ENCODE measurements at regions not wholly inside any gene's neighbourhood (a gene's known extent, or its start where the extent isn't known, plus 50 kb on each side); places are given as distances from the start of the nearest gene placed in this dataset.
"Not testable (repeated sequence)": the region's sequence is repeated elsewhere in the genome, so short reads cannot be mapped to it uniquely, and the experiment has no call there.

- Histone ChIP-seq H3K27me3 (ENCODE audit: insufficient read depth, poor library complexity, severe bottlenecking) (no peaks in the 10 kb centered on the region), H3K27ac (replicated peaks) (no peak overlapping the region), H3K4me3 (replicated peaks; ENCODE audit: insufficient read depth, low read length) (no peak overlapping the region)
- TF ChIP-seq CTCF (IDR thresholded peaks at IDR 0.05; ENCODE audit: insufficient read depth, low read length) (no peak), REST (IDR thresholded peaks at IDR 0.05; ENCODE audit: insufficient replicate concordance, low read depth) (no peak), POLR2AphosphoS5 (IDR thresholded peaks at IDR 0.05; ENCODE audit: low read depth) (no peak), GABPA (IDR thresholded peaks at IDR 0.05; ENCODE audit: low read depth) (no peak), SPI1 (IDR thresholded peaks at IDR 0.05; ENCODE audit: borderline replicate concordance, low read depth) (no peak)
- DNase-seq (ENCODE audit: low read depth in 1 of 2, low spot score in 1 of 2): no peak
Measured at GRCh38 chr7:4500812-4501211, 181.3 kb upstream of the FOXK1 start.

- H3K27me3 ChIP-seq (ENCODE audit: insufficient read depth, poor library complexity, severe bottlenecking); DNase-seq (ENCODE audit: low read depth in 1 of 2, low spot score in 1 of 2): not testable (repeated sequence)
Measured at GRCh38 chr7:4507886-4508285, 174.2 kb upstream of the FOXK1 start.

GRCh38 chr7:4513450-4513849, 168.6 kb upstream of the FOXK1 start:
- TF ChIP-seq REST (IDR thresholded peaks at IDR 0.05; ENCODE audit: insufficient replicate concordance, low read depth) (no peak), GABPA (IDR thresholded peaks at IDR 0.05; ENCODE audit: low read depth) (no peak), SPI1 (IDR thresholded peaks at IDR 0.05; ENCODE audit: borderline replicate concordance, low read depth) (no peak), CTCF (IDR thresholded peaks at IDR 0.05; ENCODE audit: insufficient read depth, low read length) (no peak), POLR2AphosphoS5 (IDR thresholded peaks at IDR 0.05; ENCODE audit: low read depth) (no peak)
- Histone ChIP-seq H3K27ac (replicated peaks) (no peak overlapping the region), H3K4me3 (replicated peaks; ENCODE audit: insufficient read depth, low read length) (no peak overlapping the region), H3K27me3 (ENCODE audit: insufficient read depth, poor library complexity, severe bottlenecking) (no peaks in the 10 kb centered on the region)
- DNase-seq (ENCODE audit: low read depth in 1 of 2, low spot score in 1 of 2): no peak

More at GRCh38 chr7:4507886-4508285, 174.2 kb upstream of the FOXK1 start:
- H3K4me3 ChIP-seq (replicated peaks; ENCODE audit: insufficient read depth, low read length); H3K27ac ChIP-seq (replicated peaks): not testable (repeated sequence)

- H3K27ac ChIP-seq (replicated peaks): no peak overlapping the region
- H3K4me3 ChIP-seq (replicated peaks; ENCODE audit: insufficient read depth, low read length): no peak overlapping the region
- DNase-seq (ENCODE audit: low read depth in 1 of 2, low spot score in 1 of 2): no peak
- no peak for TF ChIP-seq CTCF (IDR thresholded peaks at IDR 0.05; ENCODE audit: insufficient read depth, low read length)
- no peak for TF ChIP-seq GABPA (IDR thresholded peaks at IDR 0.05; ENCODE audit: low read depth)
- no peak for TF ChIP-seq REST (IDR thresholded peaks at IDR 0.05; ENCODE audit: insufficient replicate concordance, low read depth)
- no peaks in the 10 kb centered on the region for H3K27me3 ChIP-seq (ENCODE audit: insufficient read depth, poor library complexity, severe bottlenecking)
Measured at GRCh38 chr7:4519819-4520520, 162.1 kb upstream of the FOXK1 start.
